SK-N-SH treated with all-trans-retinoic acid at 6 μM for 48 hours (cell line): ENCODE measurements at regions not wholly inside any gene's neighbourhood (a gene's known extent, or its start where the extent isn't known, plus 50 kb on each side); places are given as distances from the start of the nearest gene placed in this dataset.
"Not testable (repeated sequence)": the region's sequence is repeated elsewhere in the genome, so short reads cannot be mapped to it uniquely, and the experiment has no call there.

Experiments
- ATAC-seq: fragments of 200-7000 bp; cut with Tn5 transposase; 3 replicates; pipeline ENCODE4 v1.9.1; 2020; ENCODE audit warnings: mild to moderate bottlenecking, moderate library complexity
- ARNTL ChIP-seq: fragments of 450-650 bp; formaldehyde crosslinking; IDR thresholded peaks from 2 replicates; pipeline ENCODE4 v1.5.0; 2020; ENCODE audit warnings: low read depth, mild to moderate bottlenecking, moderate library complexity, borderline replicate concordance
- BACH2 ChIP-seq: fragments of 250-450 bp; sonication (Bioruptor Pico); IDR thresholded peaks from 2 replicates; pipeline ENCODE4 v1.9.0; 2021; ENCODE audit warnings: mild to moderate bottlenecking, borderline replicate concordance
- CSDC2 ChIP-seq: fragments of 250-450 bp; sonication (Bioruptor Pico); IDR thresholded peaks from 2 replicates; pipeline ENCODE4 v1.5.0; 2020; ENCODE audit warnings: mild to moderate bottlenecking, moderate library complexity
- CSRNP3 ChIP-seq: fragments of 250-450 bp; sonication (Bioruptor Pico); IDR thresholded peaks from 2 replicates; pipeline ENCODE4 v1.5.1; 2021; ENCODE audit warnings: mild to moderate bottlenecking, moderate library complexity
- ESRRG ChIP-seq: fragments of 250-450 bp; sonication (Bioruptor Pico); IDR thresholded peaks from 2 replicates; pipeline ENCODE4 v1.6.1; 2021; ENCODE audit warnings: mild to moderate bottlenecking
- ISL1 ChIP-seq: fragments of 250-450 bp; sonication (Bioruptor Pico); IDR thresholded peaks from 2 replicates; pipeline ENCODE4 v2.1.2; 2022; ENCODE audit warnings: mild to moderate bottlenecking, moderate library complexity
- OSR1 ChIP-seq: fragments of 250-450 bp; sonication (Bioruptor Pico); IDR thresholded peaks from 2 replicates; pipeline ENCODE4 v1.8.0; 2022; ENCODE audit warnings: moderate library complexity, mild to moderate bottlenecking, inconsistent platforms
- PPARA ChIP-seq: fragments of 250-450 bp; sonication (Bioruptor Pico); IDR thresholded peaks from 2 replicates; pipeline ENCODE4 v1.5.0; 2020; ENCODE audit warnings: mild to moderate bottlenecking, borderline replicate concordance
- SNAI2 ChIP-seq: fragments of 250-450 bp; sonication (Bioruptor Pico); IDR thresholded peaks from 2 replicates; pipeline ENCODE4 v1.5.0; 2020; ENCODE audit warnings: mild to moderate bottlenecking, moderate library complexity
- TCF4 ChIP-seq: fragments of 250-450 bp; sonication (Bioruptor Pico); IDR thresholded peaks from 2 replicates; pipeline ENCODE4 v1.8.0; 2021; ENCODE audit warnings: mild to moderate bottlenecking, moderate library complexity, borderline replicate concordance
- TOX ChIP-seq: fragments of 250-450 bp; sonication (Bioruptor Pico); IDR thresholded peaks from 2 replicates; pipeline ENCODE4 v1.8.0; 2021; ENCODE audit warnings: mild to moderate bottlenecking, moderate library complexity, borderline replicate concordance
- ZC3H10 ChIP-seq: fragments of 250-450 bp; sonication (Bioruptor Pico); IDR thresholded peaks from 2 replicates; pipeline ENCODE4 v1.5.1; 2021; ENCODE audit warnings: mild to moderate bottlenecking, moderate library complexity
- ZFP30 ChIP-seq: fragments of 450-650 bp; formaldehyde crosslinking; IDR thresholded peaks from 2 replicates; pipeline ENCODE4 v1.5.0; 2022; ENCODE audit warnings: mild to moderate bottlenecking, moderate library complexity
- ZNF565 ChIP-seq: fragments of 450-650 bp; formaldehyde crosslinking; conservative IDR thresholded peaks from 2 replicates; pipeline ENCODE4 v1.5.0; 2020; ENCODE audit warnings: low read depth, mild to moderate bottlenecking, moderate library complexity
- ZNF8 ChIP-seq: fragments of 450-650 bp; formaldehyde crosslinking; IDR thresholded peaks from 2 replicates; pipeline ENCODE4 v1.5.0; 2020; ENCODE audit warnings: mild to moderate bottlenecking, moderate library complexity
- TF ChIP-seq, protein P1 (sequence below): fragments of 250-450 bp; sonication (Bioruptor Pico); IDR thresholded peaks from 2 replicates; pipeline ENCODE4 v1.8.0; 2020; ENCODE audit warnings: mild to moderate bottlenecking, moderate library complexity, borderline replicate concordance
- TF ChIP-seq, protein P2 (sequence below): fragments of 250-450 bp; sonication (Bioruptor Pico); IDR thresholded peaks from 2 replicates; pipeline ENCODE4 v1.5.0; 2020; ENCODE audit warnings: mild to moderate bottlenecking, moderate library complexity
- TF ChIP-seq, protein P3 (sequence below): fragments of 250-450 bp; sonication (Bioruptor Pico); IDR thresholded peaks from 2 replicates; pipeline ENCODE4 v1.5.1; 2020; ENCODE audit warnings: low read depth, mild to moderate bottlenecking, moderate library complexity
- TF ChIP-seq, protein P4 (sequence below): fragments of 250-450 bp; sonication (Bioruptor Pico); IDR thresholded peaks from 2 replicates; pipeline ENCODE4 v1.8.0; 2021; ENCODE audit warnings: low read depth, mild to moderate bottlenecking, moderate library complexity, borderline replicate concordance

DNA sequence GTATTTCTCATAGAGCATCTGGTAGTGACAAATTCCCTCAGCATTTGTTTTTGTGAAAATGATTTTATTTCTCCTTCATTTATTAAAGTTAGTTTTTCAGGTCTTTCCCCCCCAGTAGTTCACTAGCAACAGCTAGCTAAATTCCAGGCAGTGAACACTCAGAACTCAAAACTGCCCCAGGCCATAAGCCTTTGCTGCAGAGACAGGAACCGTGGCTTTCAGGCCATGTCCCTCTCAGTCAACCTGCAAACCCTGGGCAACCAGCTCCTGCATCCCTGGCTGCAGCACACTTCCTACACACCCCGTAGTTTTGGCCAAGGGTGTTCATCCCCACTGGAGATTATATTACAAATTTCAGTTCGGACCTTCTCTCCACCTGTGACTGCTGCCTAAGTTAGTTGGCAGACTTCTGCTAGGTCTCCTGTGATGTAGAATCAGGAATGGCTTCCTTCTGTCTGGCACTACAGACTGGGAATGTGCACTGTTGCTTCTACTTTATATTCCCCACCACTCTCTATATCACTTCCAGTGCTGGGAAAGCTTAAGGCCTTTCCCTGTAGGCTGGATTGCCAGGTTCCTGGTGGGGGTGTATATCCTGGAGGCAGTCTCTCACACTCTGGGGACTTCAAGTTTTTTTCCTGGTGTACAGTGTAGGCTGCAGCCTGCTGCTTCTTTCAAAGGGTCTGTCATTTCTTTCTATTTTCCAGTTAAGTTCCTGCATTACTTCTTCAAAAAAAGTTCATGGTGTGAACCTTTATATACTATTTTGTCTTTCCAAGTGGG, 924.4 kb upstream of the LRFN5 start:
- TF ChIP-seq, protein P1, sequence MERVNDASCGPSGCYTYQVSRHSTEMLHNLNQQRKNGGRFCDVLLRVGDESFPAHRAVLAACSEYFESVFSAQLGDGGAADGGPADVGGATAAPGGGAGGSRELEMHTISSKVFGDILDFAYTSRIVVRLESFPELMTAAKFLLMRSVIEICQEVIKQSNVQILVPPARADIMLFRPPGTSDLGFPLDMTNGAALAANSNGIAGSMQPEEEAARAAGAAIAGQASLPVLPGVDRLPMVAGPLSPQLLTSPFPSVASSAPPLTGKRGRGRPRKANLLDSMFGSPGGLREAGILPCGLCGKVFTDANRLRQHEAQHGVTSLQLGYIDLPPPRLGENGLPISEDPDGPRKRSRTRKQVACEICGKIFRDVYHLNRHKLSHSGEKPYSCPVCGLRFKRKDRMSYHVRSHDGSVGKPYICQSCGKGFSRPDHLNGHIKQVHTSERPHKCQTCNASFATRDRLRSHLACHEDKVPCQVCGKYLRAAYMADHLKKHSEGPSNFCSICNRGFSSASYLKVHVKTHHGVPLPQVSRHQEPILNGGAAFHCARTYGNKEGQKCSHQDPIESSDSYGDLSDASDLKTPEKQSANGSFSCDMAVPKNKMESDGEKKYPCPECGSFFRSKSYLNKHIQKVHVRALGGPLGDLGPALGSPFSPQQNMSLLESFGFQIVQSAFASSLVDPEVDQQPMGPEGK (CRISPR knock-in tag), result no peak
- TF ChIP-seq PPARA (CRISPR knock-in tag), result no peak
- TF ChIP-seq TCF4, result no peak
- no peak for TF ChIP-seq ZNF565 (CRISPR knock-in tag)
- TF ChIP-seq BACH2 (CRISPR knock-in tag), result no peak
- TF ChIP-seq CSDC2 (CRISPR knock-in tag), result no peak
- no peak for TF ChIP-seq ESRRG (CRISPR knock-in tag)
- no peak for TF ChIP-seq ZC3H10
- TF ChIP-seq OSR1 (CRISPR knock-in tag), result no peak
- TF ChIP-seq ZNF8 (CRISPR knock-in tag), result no peak
- TF ChIP-seq, protein P2, sequence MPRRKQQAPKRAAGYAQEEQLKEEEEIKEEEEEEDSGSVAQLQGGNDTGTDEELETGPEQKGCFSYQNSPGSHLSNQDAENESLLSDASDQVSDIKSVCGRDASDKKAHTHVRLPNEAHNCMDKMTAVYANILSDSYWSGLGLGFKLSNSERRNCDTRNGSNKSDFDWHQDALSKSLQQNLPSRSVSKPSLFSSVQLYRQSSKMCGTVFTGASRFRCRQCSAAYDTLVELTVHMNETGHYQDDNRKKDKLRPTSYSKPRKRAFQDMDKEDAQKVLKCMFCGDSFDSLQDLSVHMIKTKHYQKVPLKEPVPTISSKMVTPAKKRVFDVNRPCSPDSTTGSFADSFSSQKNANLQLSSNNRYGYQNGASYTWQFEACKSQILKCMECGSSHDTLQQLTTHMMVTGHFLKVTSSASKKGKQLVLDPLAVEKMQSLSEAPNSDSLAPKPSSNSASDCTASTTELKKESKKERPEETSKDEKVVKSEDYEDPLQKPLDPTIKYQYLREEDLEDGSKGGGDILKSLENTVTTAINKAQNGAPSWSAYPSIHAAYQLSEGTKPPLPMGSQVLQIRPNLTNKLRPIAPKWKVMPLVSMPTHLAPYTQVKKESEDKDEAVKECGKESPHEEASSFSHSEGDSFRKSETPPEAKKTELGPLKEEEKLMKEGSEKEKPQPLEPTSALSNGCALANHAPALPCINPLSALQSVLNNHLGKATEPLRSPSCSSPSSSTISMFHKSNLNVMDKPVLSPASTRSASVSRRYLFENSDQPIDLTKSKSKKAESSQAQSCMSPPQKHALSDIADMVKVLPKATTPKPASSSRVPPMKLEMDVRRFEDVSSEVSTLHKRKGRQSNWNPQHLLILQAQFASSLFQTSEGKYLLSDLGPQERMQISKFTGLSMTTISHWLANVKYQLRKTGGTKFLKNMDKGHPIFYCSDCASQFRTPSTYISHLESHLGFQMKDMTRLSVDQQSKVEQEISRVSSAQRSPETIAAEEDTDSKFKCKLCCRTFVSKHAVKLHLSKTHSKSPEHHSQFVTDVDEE, result no peak
- TF ChIP-seq, protein P3, sequence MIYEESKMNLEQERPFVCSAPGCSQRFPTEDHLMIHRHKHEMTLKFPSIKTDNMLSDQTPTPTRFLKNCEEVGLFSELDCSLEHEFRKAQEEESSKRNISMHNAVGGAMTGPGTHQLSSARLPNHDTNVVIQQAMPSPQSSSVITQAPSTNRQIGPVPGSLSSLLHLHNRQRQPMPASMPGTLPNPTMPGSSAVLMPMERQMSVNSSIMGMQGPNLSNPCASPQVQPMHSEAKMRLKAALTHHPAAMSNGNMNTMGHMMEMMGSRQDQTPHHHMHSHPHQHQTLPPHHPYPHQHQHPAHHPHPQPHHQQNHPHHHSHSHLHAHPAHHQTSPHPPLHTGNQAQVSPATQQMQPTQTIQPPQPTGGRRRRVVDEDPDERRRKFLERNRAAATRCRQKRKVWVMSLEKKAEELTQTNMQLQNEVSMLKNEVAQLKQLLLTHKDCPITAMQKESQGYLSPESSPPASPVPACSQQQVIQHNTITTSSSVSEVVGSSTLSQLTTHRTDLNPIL (CRISPR knock-in tag), result no peak
- TF ChIP-seq, all 23 proteins: peak for 0
- ATAC-seq, result no peak

- no peak for ATAC-seq
- TF ChIP-seq ZNF8 (CRISPR knock-in tag), result no peak
- TF ChIP-seq PPARA (CRISPR knock-in tag), result no peak
- TF ChIP-seq BACH2 (CRISPR knock-in tag), result no peak
- TF ChIP-seq, protein P4, sequence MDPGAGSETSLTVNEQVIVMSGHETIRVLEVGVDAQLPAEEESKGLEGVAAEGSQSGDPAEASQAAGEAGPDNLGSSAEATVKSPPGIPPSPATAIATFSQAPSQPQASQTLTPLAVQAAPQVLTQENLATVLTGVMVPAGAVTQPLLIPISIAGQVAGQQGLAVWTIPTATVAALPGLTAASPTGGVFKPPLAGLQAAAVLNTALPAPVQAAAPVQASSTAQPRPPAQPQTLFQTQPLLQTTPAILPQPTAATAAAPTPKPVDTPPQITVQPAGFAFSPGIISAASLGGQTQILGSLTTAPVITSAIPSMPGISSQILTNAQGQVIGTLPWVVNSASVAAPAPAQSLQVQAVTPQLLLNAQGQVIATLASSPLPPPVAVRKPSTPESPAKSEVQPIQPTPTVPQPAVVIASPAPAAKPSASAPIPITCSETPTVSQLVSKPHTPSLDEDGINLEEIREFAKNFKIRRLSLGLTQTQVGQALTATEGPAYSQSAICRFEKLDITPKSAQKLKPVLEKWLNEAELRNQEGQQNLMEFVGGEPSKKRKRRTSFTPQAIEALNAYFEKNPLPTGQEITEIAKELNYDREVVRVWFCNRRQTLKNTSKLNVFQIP (CRISPR knock-in tag), result no peak
- TF ChIP-seq CSRNP3 (CRISPR knock-in tag), result no peak
- TF ChIP-seq, protein P3 (CRISPR knock-in tag), result no peak
- TF ChIP-seq CSDC2 (CRISPR knock-in tag), result no peak
- no peak for TF ChIP-seq ZFP30
- TF ChIP-seq ZC3H10, result no peak
- TF ChIP-seq TOX, result no peak
- TF ChIP-seq ARNTL (CRISPR knock-in tag), result no peak
- no peak for TF ChIP-seq OSR1 (CRISPR knock-in tag)
- TF ChIP-seq SNAI2, result no peak
- TF ChIP-seq ISL1, result no peak
- TF ChIP-seq, protein P1 (CRISPR knock-in tag), result no peak
- TF ChIP-seq, protein P2, result no peak
Observed at GRCh38 chr14:40679256-40679655, 927.4 kb upstream of the LRFN5 start.

DNA sequence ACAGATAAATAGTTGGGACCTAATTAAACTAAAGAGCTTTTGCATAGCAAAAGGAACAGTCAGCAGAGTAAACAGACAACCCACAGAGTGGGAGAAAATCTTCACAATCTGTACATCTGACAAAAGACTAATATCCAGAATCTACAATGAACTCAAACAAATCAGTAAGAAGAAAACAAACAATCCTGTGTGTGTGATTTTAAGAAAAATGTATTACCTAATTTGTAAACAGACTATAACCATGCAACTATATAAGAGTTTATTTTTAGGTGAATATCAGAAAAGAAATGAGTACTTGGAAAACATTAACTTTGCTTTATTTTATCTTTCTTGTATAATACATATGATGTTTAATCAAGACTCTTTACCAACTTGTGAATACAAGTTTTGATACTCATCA, 929.5 kb upstream of the LRFN5 start:
- not testable (repeated sequence) for ATAC-seq
